ENCODE measurements at regions not wholly inside any gene's neighbourhood (a gene's known extent, or its start where the extent isn't known, plus 50 kb on each side); places are given as distances from the start of the nearest gene placed in this dataset.

GRCh38 chrX:40310016-40310415 lies 212.3 kb upstream of the BCOR start:
- no peaks in the 10 kb centered on the region for H3K27me3 ChIP-seq

DNA sequence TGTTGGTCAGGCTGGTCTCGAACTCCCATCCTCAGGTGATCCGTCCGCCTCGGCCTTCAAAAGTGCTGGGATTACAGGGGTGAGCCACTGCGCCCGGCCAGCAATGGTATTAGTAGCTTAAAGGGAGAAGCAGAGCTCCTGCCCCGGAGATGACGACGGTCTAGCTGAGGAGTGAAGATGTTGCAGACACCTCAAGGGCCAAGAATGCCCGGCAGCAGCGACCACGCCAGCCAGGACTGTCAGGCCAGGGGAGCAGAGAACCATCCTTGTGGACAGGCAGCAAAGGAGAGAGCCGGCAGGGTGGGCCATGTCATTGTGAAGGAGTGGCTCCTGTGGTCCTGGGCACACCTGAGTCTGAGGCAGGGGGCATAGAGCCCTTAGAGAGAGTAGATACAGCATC lies 210.1 kb upstream of the BCOR start:
- Histone ChIP-seq H3K4me3 (no peak overlapping the region), H3K9me3 (replicated peaks in 1 of 3) (no peaks in the 10 kb centered on the region), H3K27ac (no peak overlapping the region), H3K27me3 (no peaks in the 10 kb centered on the region), H3K4me1 (replicated peaks in 1 of 2) (no peaks in the 10 kb centered on the region), H3K36me3 (replicated peaks in 1 of 2) (no peaks in the 10 kb centered on the region)
- TF ChIP-seq POLR2A (IDR thresholded peaks at IDR 0.05) (no peak), CTCF (IDR thresholded peaks at IDR 0.05) (no peak)
- no peak for DNase-seq
- intact Hi-C loops (cut with DNase I) = no loop called here
- WGBS, 4 donors = 73 to 97% (median 92%) methylated on average over 10 to 13 of the region's 13 CpGs

More at GRCh38 chrX:40310016-40310415, 212.3 kb upstream of the BCOR start:
- H3K9me3 ChIP-seq (replicated peaks in 1 of 3) = no peaks in the 10 kb centered on the region
- WGBS, 4 donors = 71 to 100% (median 93%) methylated on average over 1 to 7 of the region's 7 CpGs
- intact Hi-C loops (cut with DNase I) = no loop called here
- H3K36me3 ChIP-seq (replicated peaks in 1 of 2) = no peaks in the 10 kb centered on the region
- H3K4me1 ChIP-seq (replicated peaks in 1 of 2) = no peaks in the 10 kb centered on the region
- DNase-seq = no peak
- H3K27ac ChIP-seq = no peak overlapping the region
- no peak overlapping the region for H3K4me3 ChIP-seq
- TF ChIP-seq POLR2A (IDR thresholded peaks at IDR 0.05) = no peak
- no peak for TF ChIP-seq CTCF (IDR thresholded peaks at IDR 0.05)

GRCh38 chrX:40304115-40304514 lies 206.4 kb upstream of the BCOR start:
- TF ChIP-seq CTCF (IDR thresholded peaks at IDR 0.05) = no peak
- TF ChIP-seq POLR2A (IDR thresholded peaks at IDR 0.05) = no peak
- Histone ChIP-seq H3K27ac (no peak overlapping the region), H3K4me3 (no peak overlapping the region), H3K36me3 (replicated peaks in 1 of 2) (no peaks in the 10 kb centered on the region), H3K4me1 (replicated peaks in 1 of 2) (no peaks in the 10 kb centered on the region), H3K27me3 (peaks cover 9% of the 10 kb centered on the region), H3K9me3 (replicated peaks in 1 of 3) (no peaks in the 10 kb centered on the region)
- WGBS, 4 donors = 51 to 92% (median 55%) methylated on average over 2 of the region's 2 CpGs
- intact Hi-C loops (cut with DNase I) = no loop called here
- no peak for DNase-seq

DNA sequence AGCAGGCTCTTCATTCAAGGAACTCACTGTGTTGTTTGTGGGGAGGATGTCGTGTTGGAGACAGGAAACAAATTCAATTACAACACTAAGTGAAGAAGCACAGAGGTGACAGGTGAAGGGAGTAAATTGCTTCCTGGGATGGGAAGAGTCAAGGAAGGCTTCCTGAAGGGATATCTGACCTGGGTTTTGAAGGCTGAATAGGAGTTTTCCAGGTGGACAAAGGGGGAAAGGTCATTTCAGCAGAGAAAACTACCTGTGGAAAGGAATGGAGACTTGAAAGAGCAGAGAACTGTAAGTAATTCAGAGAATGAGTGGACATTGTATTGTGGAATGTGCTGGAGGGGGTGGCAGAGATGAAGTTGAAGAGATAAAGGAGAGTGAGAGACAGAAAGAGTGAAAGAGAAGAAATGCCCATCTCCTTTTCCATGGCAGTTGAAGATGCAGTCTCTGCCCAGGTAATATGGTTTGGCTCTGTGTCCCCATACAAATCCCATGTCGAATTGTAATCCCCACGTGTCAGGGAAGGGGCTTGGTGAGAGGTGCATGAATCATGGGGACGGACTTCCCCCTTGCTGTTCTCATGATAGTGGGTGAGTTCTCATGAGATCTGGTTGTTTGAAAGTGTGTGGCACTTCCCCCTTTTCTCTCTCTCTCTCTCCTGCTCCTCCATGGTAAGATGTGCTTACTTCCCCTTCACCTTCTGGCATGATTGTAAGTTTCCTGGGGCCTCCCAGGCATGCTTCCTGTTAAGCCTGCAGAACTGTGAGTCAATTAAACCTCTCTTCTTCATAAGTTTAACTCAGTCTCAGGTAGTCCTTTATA lies 205.7 kb upstream of the BCOR start:
- no peak overlapping the region for H3K27ac ChIP-seq
- H3K4me3 ChIP-seq = no peak overlapping the region
- TF ChIP-seq CTCF (IDR thresholded peaks at IDR 0.05) (no peak), POLR2A (IDR thresholded peaks at IDR 0.05) (no peak)
- DNase-seq = no peak
- no peaks in the 10 kb centered on the region for H3K36me3 ChIP-seq (replicated peaks in 1 of 2)
- intact Hi-C loops (cut with DNase I) = no loop called here
- WGBS, 4 donors = 56 to 86% (median 75%) methylated on average over 4 of the region's 4 CpGs
- peaks cover 9% of the 10 kb centered on the region for H3K27me3 ChIP-seq
- no peaks in the 10 kb centered on the region for H3K9me3 ChIP-seq (replicated peaks in 1 of 3)
- H3K4me1 ChIP-seq (replicated peaks in 1 of 2) = no peaks in the 10 kb centered on the region

All from adrenal gland (tissue), 9 donors.